ENCODE measurements at regions not wholly inside any gene's neighbourhood (a gene's known extent, or its start where the extent isn't known, plus 50 kb on each side); places are given as distances from the start of the nearest gene placed in this dataset.
"Not testable (repeated sequence)": the region's sequence is repeated elsewhere in the genome, so short reads cannot be mapped to it uniquely, and the experiment has no call there.

GRCh38 chr6:19713984-19714383 is 123.2 kb upstream of the ID4 start:
- DNase-seq: no peak

- no peak for DNase-seq
These were observed 122.6 kb upstream of the ID4 start for GRCh38 chr6:19714434-19715166.

- no peak for DNase-seq
These were observed 122.0 kb upstream of the ID4 start for GRCh38 chr6:19715167-19715551.

- no peak for DNase-seq
These were observed 117.5 kb upstream of the ID4 start for GRCh38 chr6:19719691-19720128.

- no peak for DNase-seq
These were observed 115.3 kb upstream of the ID4 start for GRCh38 chr6:19721766-19722377.

GRCh38 chr6:19722999-19723398 is 114.2 kb upstream of the ID4 start:
- DNase-seq: no peak

- DNase-seq: no peak
These were observed 113.6 kb upstream of the ID4 start for GRCh38 chr6:19723545-19723944.

- not testable (repeated sequence) for DNase-seq
These were observed 111.7 kb upstream of the ID4 start for GRCh38 chr6:19725436-19725835.

- DNase-seq: no peak
These were observed 105.9 kb upstream of the ID4 start for GRCh38 chr6:19731282-19731681.

- DNase-seq: no peak
These were observed 103.1 kb upstream of the ID4 start for GRCh38 chr6:19734061-19734460.

- no peak for DNase-seq
These were observed 102.7 kb upstream of the ID4 start for GRCh38 chr6:19734519-19734918.

- DNase-seq: no peak
These were observed 101.1 kb upstream of the ID4 start for GRCh38 chr6:19736066-19736465.

- DNase-seq: no peak
These were observed 99.2 kb upstream of the ID4 start for GRCh38 chr6:19738010-19738409.

GRCh38 chr6:19749722-19750121 is 87.4 kb upstream of the ID4 start:
- no peak for DNase-seq

- DNase-seq: no peak
These were observed 84.4 kb upstream of the ID4 start for GRCh38 chr6:19752746-19753145.

GRCh38 chr6:19753826-19754225 is 83.3 kb upstream of the ID4 start:
- DNase-seq: no peak

- no peak for DNase-seq
These were observed 82.5 kb upstream of the ID4 start for GRCh38 chr6:19754686-19755085.

GRCh38 chr6:19755181-19755580 is 82.0 kb upstream of the ID4 start:
- no peak for DNase-seq

GRCh38 chr6:19757036-19757435 is 80.1 kb upstream of the ID4 start:
- DNase-seq: no peak

GRCh38 chr6:19759117-19759880 is 77.9 kb upstream of the ID4 start:
- DNase-seq: no peak

GRCh38 chr6:19761121-19761520 is 76.0 kb upstream of the ID4 start:
- no peak for DNase-seq

- DNase-seq: no peak
These were observed 65.3 kb upstream of the ID4 start for GRCh38 chr6:19771753-19772336.

- no peak for DNase-seq
These were observed 64.3 kb upstream of the ID4 start for GRCh38 chr6:19772891-19773290.

- DNase-seq: no peak
These were observed 55.9 kb upstream of the ID4 start for GRCh38 chr6:19781269-19781668.
